GM12878 (cell line): ENCODE measurements at regions not wholly inside any gene's neighbourhood (a gene's known extent, or its start where the extent isn't known, plus 50 kb on each side); places are given as distances from the start of the nearest gene placed in this dataset.
"Not testable (repeated sequence)": the region's sequence is repeated elsewhere in the genome, so short reads cannot be mapped to it uniquely, and the experiment has no call there.

Experiments used
- ATAC-seq: fragments of 200-7000 bp; cut with Tn5 transposase; 3 replicates; pipeline ENCODE4 v1.9.1; 2020; ENCODE audit warnings: mild to moderate bottlenecking, moderate library complexity
- BruUV-seq: library from RNA; stranded (reverse); fragments of 400-500 nt; replicated peaks from 2 replicates; lab custom pipeline; 2021; lab: Mats Ljungman, UMichigan
- CTCF ChIA-PET: fragments of 300-600 bp; sonication (Branson Sonifier 250); formaldehyde crosslinking; extraction: SDS; loops from one replicate; lab custom pipeline; 2021; ENCODE audit warnings: inconsistent platforms; lab: Yijun Ruan, JAX
- POLR2A ChIA-PET: fragments of 350-600 bp; formaldehyde crosslinking; extraction: SDS; loops from one replicate; lab custom pipeline; 2021; ENCODE audit warnings: inconsistent platforms; lab: Charles Lee
- RAD21 ChIA-PET: fragments of 300-600 bp; sonication (Branson Sonifier 250); formaldehyde crosslinking; loops from one replicate; lab custom pipeline; 2023; ENCODE audit warnings: antibody characterized with exemption; ENCODE audit not compliant: unreplicated experiment; lab: Charles Lee
- SMC1A ChIA-PET: fragments of 300-600 bp; sonication (Branson Sonifier 250); formaldehyde crosslinking; loops from one replicate; lab custom pipeline; 2023; ENCODE audit not compliant: unreplicated experiment, uncharacterized antibody; lab: Charles Lee
- DNase-seq: peaks from one replicate; pipeline ENCODE4 v3.0.0-alpha.2; 2011; ENCODE audit warnings: low read depth, low spot score
- FAIRE-seq: peaks from 3 replicates; lab custom pipeline; 2011; peaks lifted over from hg19 to GRCh38; lab: Jason Lieb, UNC
- H2AFZ ChIP-seq: 2 replicates; pipeline ENCODE4 v1.6.0; 2011; ENCODE audit warnings: low read depth, low read length, control low read depth; ENCODE audit not compliant: control insufficient read depth
- H3K27ac ChIP-seq: 2 replicates; pipeline ENCODE4 v1.5.1; 2011; ENCODE audit warnings: control low read depth; ENCODE audit not compliant: control insufficient read depth, insufficient read depth
- H3K27me3 ChIP-seq, 2 experiments: replicated peaks in 1 of 2; 2 replicates each; pipeline versions ENCODE4 v1.6.0 to v1.6.1; 2011; ENCODE audit warnings: low read length in 1 of 2; ENCODE audit not compliant: control insufficient read depth in 2 of 2, insufficient read depth in 2 of 2
- H3K36me3 ChIP-seq, 2 experiments: 2 replicates each; pipeline ENCODE4 v1.5.1; 2011; ENCODE audit warnings: low read length in 1 of 2; ENCODE audit not compliant: control insufficient read depth in 2 of 2, insufficient read depth in 2 of 2
- H3K4me1 ChIP-seq: 2 replicates; pipeline ENCODE4 v1.6.1; 2011; ENCODE audit warnings: mild to moderate bottlenecking, low read length, moderate library complexity, mixed read lengths; ENCODE audit not compliant: control insufficient read depth, insufficient read depth
- H3K4me2 ChIP-seq: 2 replicates; pipeline ENCODE4 v1.6.0; 2011; ENCODE audit warnings: control low read depth; ENCODE audit not compliant: control insufficient read depth, insufficient read depth
- H3K4me3 ChIP-seq: fragments of 200-600 bp; sonication (generic); 2 replicates; pipeline ENCODE4 v1.5.1; 2016
- H3K79me2 ChIP-seq: 2 replicates; pipeline ENCODE4 v1.6.0; 2011; ENCODE audit warnings: low read length; ENCODE audit not compliant: control insufficient read depth, insufficient read depth
- H3K9ac ChIP-seq: 2 replicates; pipeline ENCODE4 v1.8.0; 2011; ENCODE audit warnings: low read length, control low read depth, mixed read lengths; ENCODE audit not compliant: control insufficient read depth, insufficient read depth
- H3K9me3 ChIP-seq: replicated peaks from 3 replicates; pipeline ENCODE4 v1.5.1; 2011; ENCODE audit warnings: mild to moderate bottlenecking, low read length; ENCODE audit not compliant: control insufficient read depth, insufficient read depth
- H4K20me1 ChIP-seq: 2 replicates; pipeline ENCODE4 v1.6.0; 2011; ENCODE audit not compliant: control insufficient read depth, insufficient read depth
- E4F1 ChIP-seq: fragments of 450-650 bp; IDR thresholded peaks from 2 replicates; pipeline ENCODE4 v1.6.1; 2018; ENCODE audit warnings: borderline replicate concordance, mild to moderate bottlenecking; ENCODE audit not compliant: partially characterized antibody
- ESRRA ChIP-seq: IDR thresholded peaks from 2 replicates; pipeline ENCODE4 v1.6.1; 2012; ENCODE audit warnings: mild to moderate bottlenecking, low read length, improper control_type of control experiment
- SKIL ChIP-seq: fragments of 450-650 bp; IDR thresholded peaks from 2 replicates; pipeline ENCODE4 v1.6.1; 2017; ENCODE audit warnings: mild to moderate bottlenecking, low read depth, inconsistent platforms; ENCODE audit not compliant: poor library complexity, severe bottlenecking
- ZBED1 ChIP-seq: IDR thresholded peaks from 2 replicates; pipeline ENCODE4 v1.6.1; 2016; ENCODE audit warnings: borderline replicate concordance
- WGBS: methylation state at CpG from one replicate; pipeline ENCODE4 v1.1.6; 2016; ENCODE audit warnings: low lambda C conversion rate; ENCODE audit not compliant: insufficient replicate concordance, insufficient coverage; ENCODE audit errors: missing lambda C conversion rate; 5-methylcytosine and 5-hydroxymethylcytosine counted together
- in situ Hi-C: fragments of 300-500 bp; cut with MboI; formaldehyde crosslinking; loops from 9 replicates; pipeline ENCODE4 v1.14.3; 2018; ENCODE audit warnings: mixed read lengths
- intact Hi-C: fragments of 100-400 bp; cut with micrococcal nuclease; formaldehyde crosslinking; loops from one replicate; pipeline ENCODE4 v1.14.2; 2022; ENCODE audit not compliant: unreplicated experiment

GRCh38 chr3:22380253-22380652 is 629.2 kb upstream of the ZNF385D start (continued):
- TF ChIP-seq E4F1 (no peak), ESRRA (no peak), SKIL (no peak), ZBED1 (no peak)

- ATAC-seq, RAD21 ChIA-PET, H3K4me1 ChIP-seq, H3K4me3 ChIP-seq, H3K79me2 ChIP-seq, H2AFZ ChIP-seq, H3K4me2 ChIP-seq, H4K20me1 ChIP-seq, POLR2A ChIA-PET, H3K27ac ChIP-seq, BruUV-seq, DNase-seq, SMC1A ChIA-PET, H3K9me3 ChIP-seq, H3K27me3 ChIP-seq, H3K9ac ChIP-seq, CTCF ChIA-PET, FAIRE-seq, H3K36me3 ChIP-seq, intact Hi-C loops, in situ Hi-C loops: not testable (repeated sequence)
- 19% methylated on average over 10 of the region's 10 CpGs for WGBS
Observed at GRCh38 chr3:22381564-22381963, 630.6 kb upstream of the ZNF385D start.
